ENCODE measurements at regions not wholly inside any gene's neighbourhood (a gene's known extent, or its start where the extent isn't known, plus 50 kb on each side); places are given as distances from the start of the nearest gene placed in this dataset.

- in situ Hi-C loops (cut with MboI): no loop called here
- Histone ChIP-seq H3K36me3 (ENCODE audit: low read depth) (no peaks in the 10 kb centered on the region), H2AFZ (no peak overlapping the region), H3K9ac (no peak overlapping the region), H3K9me2 (ENCODE audit: insufficient read depth) (no peaks in the 10 kb centered on the region), H3F3A (ENCODE audit: insufficient read depth) (no peaks in the 10 kb centered on the region), H3K79me2 (ENCODE audit: insufficient read depth) (no peaks in the 10 kb centered on the region), H3K4me2 (ENCODE audit: unreplicated experiment) (no peak overlapping the region), H3K9me3 (ENCODE audit: low read depth) (no peaks in the 10 kb centered on the region), H4K20me1 (ENCODE audit: insufficient read depth) (no peaks in the 10 kb centered on the region), H3K27ac (no peak overlapping the region), H3K27me3 (replicated peaks; ENCODE audit: insufficient read depth) (no peaks in the 10 kb centered on the region), H3K4me1 (ENCODE audit: insufficient read depth) (no peaks in the 10 kb centered on the region), H3K4me3 (no peak overlapping the region)
- no peak for TF ChIP-seq EZH2phosphoT487 (IDR thresholded peaks at IDR 0.05; ENCODE audit: insufficient read depth, low read depth)
- TF ChIP-seq EZH2 (IDR thresholded peaks at IDR 0.05; ENCODE audit: insufficient read depth, poor library complexity, severe bottlenecking): no peak
- WGBS, 2 experiments (ENCODE audit: low coverage in 1 of 2, low lambda C conversion rate in 2 of 2, missing lambda C conversion rate in 2 of 2): 32 to 35% methylated on average over 5 of the region's 5 CpGs
- no peak for DNase-seq
These were observed 130.8 kb upstream of the GPR26 start for GRCh38 chr10:123535386-123535785.

- Histone ChIP-seq H3K4me3 (no peak overlapping the region), H3K27me3 (replicated peaks; ENCODE audit: insufficient read depth) (no peaks in the 10 kb centered on the region), H3K27ac (no peak overlapping the region), H3K9ac (no peak overlapping the region), H3F3A (ENCODE audit: insufficient read depth) (no peaks in the 10 kb centered on the region), H3K4me1 (ENCODE audit: insufficient read depth) (no peaks in the 10 kb centered on the region), H3K79me2 (ENCODE audit: insufficient read depth) (no peaks in the 10 kb centered on the region), H3K36me3 (ENCODE audit: low read depth) (no peaks in the 10 kb centered on the region), H3K9me2 (ENCODE audit: insufficient read depth) (no peaks in the 10 kb centered on the region), H4K20me1 (ENCODE audit: insufficient read depth) (no peaks in the 10 kb centered on the region), H3K4me2 (ENCODE audit: unreplicated experiment) (no peak overlapping the region), H2AFZ (no peak overlapping the region), H3K9me3 (ENCODE audit: low read depth) (no peaks in the 10 kb centered on the region)
- 41 to 52% methylated on average over 6 of the region's 6 CpGs for WGBS, 2 experiments (ENCODE audit: low coverage in 1 of 2, low lambda C conversion rate in 2 of 2, missing lambda C conversion rate in 2 of 2)
- TF ChIP-seq EZH2phosphoT487 (IDR thresholded peaks at IDR 0.05; ENCODE audit: insufficient read depth, low read depth): no peak
- no peak for TF ChIP-seq EZH2 (IDR thresholded peaks at IDR 0.05; ENCODE audit: insufficient read depth, poor library complexity, severe bottlenecking)
- in situ Hi-C loops (cut with MboI): no loop called here
- no peak for DNase-seq
These were observed 129.8 kb upstream of the GPR26 start for GRCh38 chr10:123536176-123536845.

- in situ Hi-C loops (cut with MboI): no loop called here
- H2AFZ ChIP-seq: no peak overlapping the region
- H3F3A ChIP-seq (ENCODE audit: insufficient read depth): no peaks in the 10 kb centered on the region
These were observed 128.8 kb upstream of the GPR26 start for GRCh38 chr10:123537188-123537961.

GRCh38 chr10:123538401-123539320, 127.5 kb upstream of the GPR26 start:
- in situ Hi-C loops (cut with MboI): no loop called here
- DNase-seq: no peak

More at GRCh38 chr10:123537188-123537961, 128.8 kb upstream of the GPR26 start:
- no peak for DNase-seq
- Histone ChIP-seq H3K9me3 (ENCODE audit: low read depth) (no peaks in the 10 kb centered on the region), H3K4me3 (no peak overlapping the region), H3K27ac (no peak overlapping the region), H3K36me3 (ENCODE audit: low read depth) (no peaks in the 10 kb centered on the region), H3K9me2 (ENCODE audit: insufficient read depth) (no peaks in the 10 kb centered on the region), H3K79me2 (ENCODE audit: insufficient read depth) (no peaks in the 10 kb centered on the region), H3K4me1 (ENCODE audit: insufficient read depth) (no peaks in the 10 kb centered on the region), H3K4me2 (ENCODE audit: unreplicated experiment) (no peak overlapping the region), H3K9ac (no peak overlapping the region), H3K27me3 (replicated peaks; ENCODE audit: insufficient read depth) (no peaks in the 10 kb centered on the region), H4K20me1 (ENCODE audit: insufficient read depth) (no peaks in the 10 kb centered on the region)
- TF ChIP-seq EZH2 (IDR thresholded peaks at IDR 0.05; ENCODE audit: insufficient read depth, poor library complexity, severe bottlenecking) (no peak), EZH2phosphoT487 (IDR thresholded peaks at IDR 0.05; ENCODE audit: insufficient read depth, low read depth) (no peak)
- WGBS, 2 experiments (ENCODE audit: low coverage in 1 of 2, low lambda C conversion rate in 2 of 2, missing lambda C conversion rate in 2 of 2): 16 to 25% methylated on average over 6 of the region's 6 CpGs

More at GRCh38 chr10:123538401-123539320, 127.5 kb upstream of the GPR26 start:
- no peaks in the 10 kb centered on the region for H3K36me3 ChIP-seq (ENCODE audit: low read depth)
- no peak overlapping the region for H3K9ac ChIP-seq
- WGBS, 2 experiments (ENCODE audit: low coverage in 1 of 2, low lambda C conversion rate in 2 of 2, missing lambda C conversion rate in 2 of 2): 17 to 21% methylated on average over 12 of the region's 12 CpGs
- H4K20me1 ChIP-seq (ENCODE audit: insufficient read depth): no peaks in the 10 kb centered on the region
- H3K9me2 ChIP-seq (ENCODE audit: insufficient read depth): no peaks in the 10 kb centered on the region
- H3K4me3 ChIP-seq: no peak overlapping the region
- no peaks in the 10 kb centered on the region for H3K27me3 ChIP-seq (replicated peaks; ENCODE audit: insufficient read depth)
- H3K4me1 ChIP-seq (ENCODE audit: insufficient read depth): no peaks in the 10 kb centered on the region
- no peaks in the 10 kb centered on the region for H3F3A ChIP-seq (ENCODE audit: insufficient read depth)
- H3K4me2 ChIP-seq (ENCODE audit: unreplicated experiment): no peak overlapping the region
- no peak for TF ChIP-seq EZH2phosphoT487 (IDR thresholded peaks at IDR 0.05; ENCODE audit: insufficient read depth, low read depth)
- TF ChIP-seq EZH2 (IDR thresholded peaks at IDR 0.05; ENCODE audit: insufficient read depth, poor library complexity, severe bottlenecking): no peak
- H3K27ac ChIP-seq: no peak overlapping the region
- H3K9me3 ChIP-seq (ENCODE audit: low read depth): no peaks in the 10 kb centered on the region
- no peak overlapping the region for H2AFZ ChIP-seq
- no peaks in the 10 kb centered on the region for H3K79me2 ChIP-seq (ENCODE audit: insufficient read depth)

All from GM23248 (cell line).